ENCODE measurements at regions not wholly inside any gene's neighbourhood (a gene's known extent, or its start where the extent isn't known, plus 50 kb on each side); places are given as distances from the start of the nearest gene placed in this dataset.

GRCh38 chr1:115537415-115537814, 104.4 kb upstream of the VANGL1 start:
- H3K36me3 ChIP-seq, result no peaks in the 10 kb centered on the region
- H3K27me3 ChIP-seq, result no peaks in the 10 kb centered on the region
- no peak for DNase-seq
- H3K4me3 ChIP-seq, result no peak overlapping the region
- no peak for TF ChIP-seq POLR2A (IDR thresholded peaks at IDR 0.05)
- TF ChIP-seq CTCF (IDR thresholded peaks at IDR 0.05), result no peak
- no peak for TF ChIP-seq POLR2AphosphoS5 (IDR thresholded peaks at IDR 0.05)
- no peak for TF ChIP-seq EP300 (IDR thresholded peaks at IDR 0.05)
- intact Hi-C loops (cut with DNase I), result no loop called here
- H3K9me3 ChIP-seq, result no peaks in the 10 kb centered on the region
- H3K4me1 ChIP-seq, result peaks cover 0 to 5% (median 0%) of the 10 kb centered on the region in 4 donors
- H3K27ac ChIP-seq, result no peak overlapping the region

GRCh38 chr1:115536279-115536816, 105.4 kb upstream of the VANGL1 start:
- H3K4me1 ChIP-seq, result peaks cover 0 to 5% (median 0%) of the 10 kb centered on the region in 4 donors
- intact Hi-C loops (cut with DNase I), result no loop called here
- H3K27ac ChIP-seq, result no peak overlapping the region
- no peak for TF ChIP-seq EP300 (IDR thresholded peaks at IDR 0.05)
- TF ChIP-seq POLR2A (IDR thresholded peaks at IDR 0.05), result no peak
- TF ChIP-seq POLR2AphosphoS5 (IDR thresholded peaks at IDR 0.05), result no peak
- TF ChIP-seq CTCF (IDR thresholded peaks at IDR 0.05), result no peak
- no peak overlapping the region for H3K4me3 ChIP-seq
- H3K9me3 ChIP-seq, result no peaks in the 10 kb centered on the region
- no peaks in the 10 kb centered on the region for H3K36me3 ChIP-seq
- no peaks in the 10 kb centered on the region for H3K27me3 ChIP-seq
- DNase-seq, result no peak
- 78 to 84% methylated on average over 4 of the region's 4 CpGs for WGBS, 2 donors

GRCh38 chr1:115534106-115534505, 107.7 kb upstream of the VANGL1 start:
- no peak for TF ChIP-seq POLR2AphosphoS5 (IDR thresholded peaks at IDR 0.05)
- no peak for TF ChIP-seq POLR2A (IDR thresholded peaks at IDR 0.05)
- no peak for TF ChIP-seq EP300 (IDR thresholded peaks at IDR 0.05)
- no peak for TF ChIP-seq CTCF (IDR thresholded peaks at IDR 0.05)
- Histone ChIP-seq H3K4me3 (no peak overlapping the region), H3K36me3 (no peaks in the 10 kb centered on the region), H3K9me3 (no peaks in the 10 kb centered on the region), H3K27ac (no peak overlapping the region), H3K27me3 (no peaks in the 10 kb centered on the region), H3K4me1 (peaks cover 0 to 5% (median 0%) of the 10 kb centered on the region in 4 donors)
- DNase-seq, result no peak
- intact Hi-C loops (cut with DNase I), result no loop called here
- WGBS, 2 donors, result 93 to 100% methylated on average over 1 of the region's 1 CpG

- Histone ChIP-seq H3K36me3 (no peaks in the 10 kb centered on the region), H3K4me3 (no peak overlapping the region), H3K9me3 (no peaks in the 10 kb centered on the region), H3K4me1 (peaks cover 0 to 5% (median 0%) of the 10 kb centered on the region in 4 donors), H3K27ac (no peak overlapping the region), H3K27me3 (no peaks in the 10 kb centered on the region)
- whole genome bisulfite sequencing, 2 donors, result 51 to 58% methylated on average over 6 of the region's 6 CpGs
- intact Hi-C loops (cut with DNase I), result no loop called here
- no peak for DNase-seq
- TF ChIP-seq CTCF (IDR thresholded peaks at IDR 0.05), result no peak
- TF ChIP-seq POLR2A (IDR thresholded peaks at IDR 0.05), result no peak
- TF ChIP-seq EP300 (IDR thresholded peaks at IDR 0.05), result no peak
- no peak for TF ChIP-seq POLR2AphosphoS5 (IDR thresholded peaks at IDR 0.05)
Measured at GRCh38 chr1:115531631-115532264, 110.0 kb upstream of the VANGL1 start.

GRCh38 chr1:115530407-115530806, 111.4 kb upstream of the VANGL1 start:
- Histone ChIP-seq H3K27ac (no peak overlapping the region), H3K36me3 (no peaks in the 10 kb centered on the region), H3K9me3 (no peaks in the 10 kb centered on the region), H3K4me1 (peaks cover 0 to 5% (median 0%) of the 10 kb centered on the region in 4 donors), H3K27me3 (no peaks in the 10 kb centered on the region), H3K4me3 (no peak overlapping the region)
- intact Hi-C loops (cut with DNase I), result no loop called here
- no peak for TF ChIP-seq EP300 (IDR thresholded peaks at IDR 0.05)
- TF ChIP-seq CTCF (IDR thresholded peaks at IDR 0.05), result no peak
- TF ChIP-seq POLR2AphosphoS5 (IDR thresholded peaks at IDR 0.05), result no peak
- TF ChIP-seq POLR2A (IDR thresholded peaks at IDR 0.05), result no peak
- WGBS, 2 donors, result 38 to 81% methylated on average over 1 of the region's 1 CpG
- DNase-seq, result no peak
